Neuronal stem cell (in vitro differentiated cells): ENCODE measurements at regions not wholly inside any gene's neighbourhood (a gene's known extent, or its start where the extent isn't known, plus 50 kb on each side); places are given as distances from the start of the nearest gene placed in this dataset.

Experiments used
- DNase-seq: peaks from one replicate; pipeline ENCODE4 v3.0.0-alpha.2; 2013; ENCODE audit warnings: low spot score
- H2AFZ ChIP-seq: one replicate; pipeline ENCODE4 v1.6.1; 2013; ENCODE audit warnings: mild to moderate bottlenecking, low read length, inconsistent platforms
- H2AK5ac ChIP-seq: 2 replicates; pipeline ENCODE4 v1.6.1; 2013; ENCODE audit warnings: low read depth, mild to moderate bottlenecking, inconsistent platforms, low read length, moderate library complexity, mixed read lengths
- H2BK120ac ChIP-seq: 2 replicates; pipeline ENCODE4 v1.6.1; 2013; ENCODE audit warnings: low read depth, mild to moderate bottlenecking, inconsistent platforms, low read length, moderate library complexity, mixed read lengths
- H2BK12ac ChIP-seq: one replicate; pipeline ENCODE4 v1.6.1; 2013; ENCODE audit warnings: low read length, inconsistent platforms
- H2BK15ac ChIP-seq: 2 replicates; pipeline ENCODE4 v1.6.1; 2013; ENCODE audit warnings: mild to moderate bottlenecking, low read length, inconsistent platforms, mixed read lengths
- H2BK5ac ChIP-seq: one replicate; pipeline ENCODE4 v1.6.1; 2013; ENCODE audit warnings: inconsistent platforms, mild to moderate bottlenecking, low read length, moderate library complexity
- H3K14ac ChIP-seq: one replicate; pipeline ENCODE4 v1.6.1; 2013; ENCODE audit warnings: low read length, inconsistent platforms
- H3K18ac ChIP-seq: 2 replicates; pipeline ENCODE4 v1.6.1; 2013; ENCODE audit warnings: low read length, inconsistent platforms
- H3K23ac ChIP-seq: 2 replicates; pipeline ENCODE4 v1.6.1; 2013; ENCODE audit warnings: low read depth, mild to moderate bottlenecking, mixed read lengths, low read length, inconsistent platforms; ENCODE audit not compliant: poor library complexity
- H3K27ac ChIP-seq: replicated peaks from 3 replicates; pipeline ENCODE4 v1.5.1; 2013; ENCODE audit warnings: low read length, inconsistent platforms
- H3K27me3 ChIP-seq, 3 experiments: 2 replicates each; pipeline ENCODE4 v1.6.1; 2013; ENCODE audit warnings: low read length in 3 of 3, mild to moderate bottlenecking in 2 of 3, inconsistent platforms in 1 of 3, low read depth in 1 of 3, mixed read lengths in 1 of 3, moderate library complexity in 1 of 3; ENCODE audit not compliant: control insufficient read depth in 3 of 3, insufficient read depth in 3 of 3
- H3K36me3 ChIP-seq, 2 donors: replicated peaks in 1 of 2; 2 replicates each; pipeline ENCODE4 v1.6.1; 2013; ENCODE audit warnings: low read length in 2 of 2; ENCODE audit not compliant: control insufficient read depth in 2 of 2, insufficient read depth in 2 of 2
- H3K4ac ChIP-seq: 2 replicates; pipeline ENCODE4 v1.6.1; 2013; ENCODE audit warnings: inconsistent platforms, mild to moderate bottlenecking, low read length, moderate library complexity
- H3K4me1 ChIP-seq, 2 donors: 1 replicate in 1 of 2; 2 replicates in 1 of 2; pipeline ENCODE4 v1.6.1; 2013; ENCODE audit warnings: low read length in 2 of 2, low read depth in 1 of 2; ENCODE audit not compliant: control insufficient read depth in 2 of 2, insufficient read depth in 1 of 2
- H3K4me2 ChIP-seq: one replicate; pipeline ENCODE4 v1.6.1; 2013; ENCODE audit warnings: mild to moderate bottlenecking, low read length, inconsistent platforms; ENCODE audit not compliant: insufficient read depth, poor library complexity, severe bottlenecking
- H3K4me3 ChIP-seq, 2 donors: 2 replicates each; pipeline ENCODE4 v1.5.1; 2013; ENCODE audit warnings: low read length in 2 of 2, mild to moderate bottlenecking in 2 of 2, inconsistent platforms in 1 of 2, moderate library complexity in 1 of 2
- H3K79me1 ChIP-seq: one replicate; pipeline ENCODE4 v1.6.1; 2013; ENCODE audit warnings: low read depth, mild to moderate bottlenecking, inconsistent platforms, low read length, moderate library complexity
- H3K9ac ChIP-seq: one replicate; pipeline ENCODE4 v1.6.1; 2013; ENCODE audit warnings: mild to moderate bottlenecking, low read depth, low read length, inconsistent platforms; ENCODE audit not compliant: poor library complexity
- H3K9me3 ChIP-seq, 2 donors: replicated peaks in 1 of 2; 2 replicates each; pipeline versions ENCODE3 to v1.6.1; 2013; ENCODE audit warnings: low read length in 2 of 2, mild to moderate bottlenecking in 2 of 2, inconsistent platforms in 1 of 2, low read depth in 1 of 2, mixed read lengths in 1 of 2, moderate library complexity in 1 of 2; ENCODE audit not compliant: control insufficient read depth in 2 of 2, insufficient read depth in 1 of 2
- H4K8ac ChIP-seq: one replicate; pipeline ENCODE4 v1.6.1; 2013; ENCODE audit warnings: low read depth, mild to moderate bottlenecking, inconsistent platforms, low read length, moderate library complexity
- H4K91ac ChIP-seq: one replicate; pipeline ENCODE4 v1.6.1; 2013; ENCODE audit warnings: low read length, low read depth, mild to moderate bottlenecking, inconsistent platforms; ENCODE audit not compliant: poor library complexity
- WGBS, 2 donors: extraction: QIAGEN DNeasy Blood & Tissue Kit; methylation state at CpG; one replicate each; pipeline ENCODE4 v1.1.7; 2013; ENCODE audit warnings: missing lambda C conversion rate in 2 of 2, mixed read lengths in 1 of 2; ENCODE audit not compliant: insufficient read length in 2 of 2, insufficient replicate concordance in 1 of 2; ENCODE audit errors: extremely low coverage in 2 of 2; 5-methylcytosine and 5-hydroxymethylcytosine counted together

GRCh38 chr2:150542692-150543091 is 55.2 kb upstream of the RND3 start:
- H3K18ac ChIP-seq = no peak overlapping the region
- H4K91ac ChIP-seq = no peak overlapping the region
- no peak overlapping the region for H2BK5ac ChIP-seq
- H3K4me2 ChIP-seq = no peak overlapping the region
- H3K4ac ChIP-seq = no peak overlapping the region
- no peak overlapping the region for H2AK5ac ChIP-seq
- H2BK12ac ChIP-seq = no peak overlapping the region
- H3K27ac ChIP-seq = no peak overlapping the region
- no peaks in the 10 kb centered on the region for H3K9me3 ChIP-seq
- H2BK120ac ChIP-seq = no peak overlapping the region
- peak overlapping the region in 1 of 2 donors; percentile 29 for H3K4me3 ChIP-seq
- no peaks in the 10 kb centered on the region for H3K79me1 ChIP-seq
- no CpG with 5 or more reads among the region's 30 CpGs for WGBS, 2 donors
- no peak overlapping the region for H4K8ac ChIP-seq
- H3K4me1 ChIP-seq = no peaks in the 10 kb centered on the region
- no peaks in the 10 kb centered on the region for H3K36me3 ChIP-seq
- no peak overlapping the region for H2AFZ ChIP-seq
- no peak overlapping the region for H2BK15ac ChIP-seq
- H3K14ac ChIP-seq = no peak overlapping the region
- no peak overlapping the region for H3K23ac ChIP-seq
- H3K9ac ChIP-seq = no peak overlapping the region
- DNase-seq = no peak
- H3K27me3 ChIP-seq = no peaks in the 10 kb centered on the region

GRCh38 chr2:150542172-150542571 is 54.7 kb upstream of the RND3 start:
- Histone ChIP-seq H3K14ac (no peak overlapping the region), H3K79me1 (no peaks in the 10 kb centered on the region), H3K23ac (no peak overlapping the region), H3K9ac (no peak overlapping the region), H3K4ac (no peak overlapping the region), H2BK120ac (no peak overlapping the region), H3K4me2 (no peak overlapping the region), H3K4me3 (no peak overlapping the region), H2AK5ac (no peak overlapping the region), H3K27ac (no peak overlapping the region), H4K8ac (no peak overlapping the region), H2BK5ac (no peak overlapping the region), H3K18ac (no peak overlapping the region), H3K9me3 (peaks cover 0 to 1% of the 10 kb centered on the region in 2 donors), H3K27me3 (no peaks in the 10 kb centered on the region), H3K4me1 (no peaks in the 10 kb centered on the region), H2BK12ac (no peak overlapping the region), H3K36me3 (no peaks in the 10 kb centered on the region), H4K91ac (no peak overlapping the region), H2AFZ (no peak overlapping the region), H2BK15ac (no peak overlapping the region)
- DNase-seq = no peak
- WGBS, 2 donors = no CpG with 5 or more reads among the region's 19 CpGs

DNA sequence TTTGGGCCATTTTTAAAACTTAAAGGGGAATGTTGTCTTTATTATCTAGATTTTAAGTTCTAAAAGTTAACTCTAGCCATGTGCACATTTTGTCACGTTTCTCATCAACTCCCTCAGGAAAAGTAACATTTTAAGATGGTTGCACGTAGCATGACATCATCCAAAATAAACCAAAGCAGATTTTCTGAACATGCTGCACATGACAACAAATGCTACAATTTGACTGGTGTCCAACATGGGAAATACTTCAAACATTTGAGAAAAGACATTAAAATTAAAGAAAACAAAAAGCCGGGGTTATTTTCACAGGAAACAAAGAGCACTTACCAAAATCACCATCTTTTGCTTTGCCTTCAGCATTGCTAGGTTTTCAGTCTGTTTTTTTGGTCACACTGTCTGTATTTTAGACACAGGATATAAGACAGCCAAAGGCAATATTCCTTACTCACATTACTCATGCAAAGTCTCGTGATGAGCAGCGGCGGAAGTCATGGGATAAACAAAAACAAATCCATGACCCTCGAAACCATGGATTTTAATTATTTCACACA is 51.3 kb upstream of the RND3 start:
- H3K9me3 ChIP-seq = peaks cover 1 to 10% of the 10 kb centered on the region in 2 donors
- H3K4me3 ChIP-seq = no peak overlapping the region
- DNase-seq = no peak
- no peak overlapping the region for H3K4me2 ChIP-seq
- no peak overlapping the region for H3K4ac ChIP-seq
- H4K8ac ChIP-seq = no peak overlapping the region
- no peak overlapping the region for H2BK15ac ChIP-seq
- H2AFZ ChIP-seq = no peak overlapping the region
- no peak overlapping the region for H2BK5ac ChIP-seq
- H3K18ac ChIP-seq = no peak overlapping the region
- no peaks in the 10 kb centered on the region for H3K36me3 ChIP-seq
- no peak overlapping the region for H4K91ac ChIP-seq
- no peak overlapping the region for H2BK12ac ChIP-seq
- WGBS, 2 donors = no CpG with 5 or more reads among the region's 7 CpGs
- H2BK120ac ChIP-seq = no peak overlapping the region
- no peak overlapping the region for H3K23ac ChIP-seq
- no peak overlapping the region for H3K27ac ChIP-seq
- H2AK5ac ChIP-seq = no peak overlapping the region
- no peak overlapping the region for H3K9ac ChIP-seq
- no peaks in the 10 kb centered on the region for H3K79me1 ChIP-seq
- H3K14ac ChIP-seq = no peak overlapping the region
- no peaks in the 10 kb centered on the region for H3K27me3 ChIP-seq
- H3K4me1 ChIP-seq = no peaks in the 10 kb centered on the region
